Mucosa of descending colon (tissue), 3 donors: ENCODE measurements at regions not wholly inside any gene's neighbourhood (a gene's known extent, or its start where the extent isn't known, plus 50 kb on each side); places are given as distances from the start of the nearest gene placed in this dataset.
"Not testable (repeated sequence)": the region's sequence is repeated elsewhere in the genome, so short reads cannot be mapped to it uniquely, and the experiment has no call there.

Experiments
- ATAC-seq: fragments of 200-7000 bp; cut with Tn5 transposase; one replicate; pipeline ENCODE4 v1.9.1; 2020; ENCODE audit warnings: mild to moderate bottlenecking, moderate library complexity
- DNase-seq, 3 donors: peaks; one replicate each; pipeline ENCODE4 v3.0.0-alpha.2; 2020
- H3K36me3 ChIP-seq: fragments of 200-600 bp; one replicate; pipeline ENCODE4 v1.8.0; 2021; ENCODE audit warnings: low read depth, mild to moderate bottlenecking
- H3K4me1 ChIP-seq: fragments of 200-600 bp; one replicate; pipeline ENCODE4 v1.8.0; 2021; ENCODE audit warnings: low read depth, mild to moderate bottlenecking
- H3K4me3 ChIP-seq: fragments of 200-600 bp; one replicate; pipeline ENCODE4 v1.8.0; 2021; ENCODE audit warnings: mild to moderate bottlenecking
- H3K9me3 ChIP-seq: fragments of 200-600 bp; one replicate; pipeline ENCODE4 v1.8.0; 2021; ENCODE audit warnings: mild to moderate bottlenecking
- intact Hi-C, 2 donors: fragments of 100-400 bp; cut with DNase I in 1 of 2; cut with micrococcal nuclease in 1 of 2; formaldehyde crosslinking; loops; one replicate each; pipeline versions ENCODE4 v1.11.0 to v1.11.1; 2022; cut with DNase I, micrococcal nuclease
- TF ChIP-seq, protein P1 (sequence below): fragments of 200-600 bp; IDR thresholded peaks from one replicate; pipeline ENCODE4 v1.8.0; 2022; ENCODE audit warnings: antibody characterized with exemption, mild to moderate bottlenecking
- donor health status: DM: no; HTN: no; CAD: no; lungs with moderate emphysema.
- donor health status: DM: no; HTN: no; CAD: no.
- donor health status: DM: no; HTN: yes; CAD: no.

DNA sequence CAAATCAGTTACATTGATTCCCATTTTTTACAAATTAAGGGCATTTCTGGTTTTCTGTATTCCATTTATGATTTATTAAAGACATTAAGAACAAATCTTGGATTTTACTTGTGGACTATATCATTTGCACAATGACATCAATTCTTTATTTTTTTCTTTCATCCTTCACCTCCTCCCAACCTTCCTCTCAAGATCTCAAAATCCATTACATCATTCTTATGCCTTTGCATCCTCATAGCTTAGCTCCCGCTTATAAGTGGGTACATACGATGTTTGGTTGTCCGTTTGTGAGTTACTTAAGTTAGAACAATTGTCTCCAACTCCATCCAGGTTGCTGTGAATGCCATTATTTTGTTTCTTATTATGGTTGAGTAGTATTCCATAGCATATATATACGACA is 752.8 kb downstream of the CD109 start:
- Histone ChIP-seq H3K4me3 (no peak overlapping the region), H3K9me3 (no peaks in the 10 kb centered on the region), H3K4me1 (no peaks in the 10 kb centered on the region), H3K36me3 (no peaks in the 10 kb centered on the region)
- intact Hi-C loops: no loop called here
- ATAC-seq: no peak
- TF ChIP-seq, protein P1, sequence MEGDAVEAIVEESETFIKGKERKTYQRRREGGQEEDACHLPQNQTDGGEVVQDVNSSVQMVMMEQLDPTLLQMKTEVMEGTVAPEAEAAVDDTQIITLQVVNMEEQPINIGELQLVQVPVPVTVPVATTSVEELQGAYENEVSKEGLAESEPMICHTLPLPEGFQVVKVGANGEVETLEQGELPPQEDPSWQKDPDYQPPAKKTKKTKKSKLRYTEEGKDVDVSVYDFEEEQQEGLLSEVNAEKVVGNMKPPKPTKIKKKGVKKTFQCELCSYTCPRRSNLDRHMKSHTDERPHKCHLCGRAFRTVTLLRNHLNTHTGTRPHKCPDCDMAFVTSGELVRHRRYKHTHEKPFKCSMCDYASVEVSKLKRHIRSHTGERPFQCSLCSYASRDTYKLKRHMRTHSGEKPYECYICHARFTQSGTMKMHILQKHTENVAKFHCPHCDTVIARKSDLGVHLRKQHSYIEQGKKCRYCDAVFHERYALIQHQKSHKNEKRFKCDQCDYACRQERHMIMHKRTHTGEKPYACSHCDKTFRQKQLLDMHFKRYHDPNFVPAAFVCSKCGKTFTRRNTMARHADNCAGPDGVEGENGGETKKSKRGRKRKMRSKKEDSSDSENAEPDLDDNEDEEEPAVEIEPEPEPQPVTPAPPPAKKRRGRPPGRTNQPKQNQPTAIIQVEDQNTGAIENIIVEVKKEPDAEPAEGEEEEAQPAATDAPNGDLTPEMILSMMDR: no peak
- DNase-seq: no peak

DNA sequence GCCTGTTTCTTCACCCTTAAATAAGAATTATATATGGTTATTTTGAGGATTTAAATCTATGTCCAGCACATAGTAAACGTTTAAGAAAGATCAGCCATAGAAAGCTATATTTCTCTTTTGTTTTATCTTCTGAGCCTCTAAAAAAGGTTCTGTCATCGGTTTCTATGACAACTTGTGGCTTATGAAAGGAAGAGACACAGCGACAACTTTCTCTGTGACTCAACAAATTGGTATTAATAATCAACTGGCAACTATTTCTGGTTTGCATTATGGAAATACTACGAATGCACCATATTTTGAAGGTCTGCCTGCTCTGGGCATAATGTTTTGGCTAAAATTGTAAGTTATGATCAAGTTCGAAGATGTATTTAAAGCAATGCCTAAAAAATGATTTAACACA is 751.0 kb downstream of the CD109 start:
- H3K36me3 ChIP-seq: no peaks in the 10 kb centered on the region
- intact Hi-C loops: no loop called here
- H3K9me3 ChIP-seq: no peaks in the 10 kb centered on the region
- TF ChIP-seq, protein P1: no peak
- H3K4me1 ChIP-seq: no peaks in the 10 kb centered on the region
- H3K4me3 ChIP-seq: no peak overlapping the region
- DNase-seq (no peak), ATAC-seq (no peak)

DNA sequence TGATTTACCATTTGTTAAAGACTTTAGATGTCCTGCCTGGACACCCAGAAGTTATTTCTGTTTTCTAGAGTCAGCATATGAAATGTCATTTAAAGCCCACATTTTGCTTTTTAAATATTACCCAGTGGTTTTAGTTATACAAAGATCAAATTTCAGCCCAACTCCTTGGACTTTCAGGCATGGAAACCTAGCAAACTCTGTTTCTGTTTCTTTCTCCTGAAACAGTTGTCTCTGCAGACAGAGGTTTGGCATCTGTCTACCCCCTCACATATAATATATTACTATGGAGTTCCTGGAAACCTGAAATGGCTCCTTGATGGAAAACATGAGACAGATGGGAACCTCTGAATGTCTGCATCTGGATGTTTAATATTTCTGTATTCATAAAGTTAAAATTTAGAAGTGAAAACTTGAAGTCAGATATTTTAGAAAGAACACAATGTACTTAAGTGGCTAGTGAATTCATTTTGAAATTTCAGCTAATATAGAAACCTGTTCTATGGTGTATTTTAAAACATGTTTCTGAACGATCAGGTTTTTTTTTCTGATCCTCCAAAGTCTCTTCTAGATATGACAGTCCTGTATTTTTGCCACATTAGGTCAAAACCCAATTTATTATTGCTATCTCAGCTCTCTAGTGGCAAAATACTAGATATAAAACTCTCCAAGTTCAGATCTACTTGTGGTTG is 743.3 kb downstream of the CD109 start:
- intact Hi-C loops: no loop called here
- TF ChIP-seq, protein P1: no peak

DNA sequence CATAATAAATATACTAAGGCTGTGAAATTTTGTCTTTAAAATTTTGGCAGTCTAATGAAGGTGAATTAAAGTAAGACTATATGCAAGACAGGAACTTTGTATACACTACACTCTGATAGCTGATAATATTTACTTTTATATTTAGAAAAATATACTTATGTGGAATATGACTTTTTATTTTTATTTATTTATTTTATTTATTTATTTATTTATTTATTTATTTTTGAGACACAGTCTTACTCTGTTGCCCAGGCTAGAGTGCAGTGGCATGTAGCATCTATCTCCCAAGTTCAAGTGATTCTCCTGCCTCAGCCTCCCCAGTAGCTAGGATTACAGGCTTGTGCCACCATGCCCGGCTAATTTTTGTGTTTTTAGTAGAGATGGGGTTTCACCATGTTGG is 742.4 kb downstream of the CD109 start:
- not testable (repeated sequence) for DNase-seq

More for the DNA sequence above, 743.3 kb downstream of the CD109 start:
- H3K9me3 ChIP-seq: no peaks in the 10 kb centered on the region
- no peak for ATAC-seq
- no peaks in the 10 kb centered on the region for H3K36me3 ChIP-seq
- no peak for DNase-seq
- no peak overlapping the region for H3K4me3 ChIP-seq
- no peaks in the 10 kb centered on the region for H3K4me1 ChIP-seq

DNA sequence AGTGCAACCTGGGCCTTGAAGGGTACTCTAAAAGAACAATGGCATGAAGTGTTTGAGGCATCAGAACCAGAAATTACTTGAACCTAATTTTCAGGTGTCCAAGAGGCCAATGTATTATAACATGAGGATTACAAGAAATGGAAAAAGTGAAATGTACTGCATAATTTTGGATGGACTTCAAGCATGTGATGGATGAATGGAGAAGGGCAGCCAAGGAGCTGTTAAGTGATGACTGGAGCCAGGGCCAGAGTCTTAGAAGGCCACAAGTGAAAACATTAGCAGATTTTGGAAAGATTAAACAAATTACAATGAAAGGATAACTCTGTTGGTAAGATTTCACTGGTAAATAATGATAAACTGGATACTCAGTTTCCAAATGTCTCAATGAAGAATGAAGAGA is 738.2 kb downstream of the CD109 start:
- intact Hi-C loops: no loop called here
- TF ChIP-seq, protein P1: no peak
- Histone ChIP-seq H3K36me3 (no peaks in the 10 kb centered on the region), H3K4me3 (no peak overlapping the region), H3K4me1 (no peaks in the 10 kb centered on the region), H3K9me3 (no peaks in the 10 kb centered on the region)
- no peak for DNase-seq
- ATAC-seq: no peak

More for the DNA sequence above, 742.4 kb downstream of the CD109 start:
- intact Hi-C loops, ATAC-seq, H3K9me3 ChIP-seq, H3K36me3 ChIP-seq, H3K4me1 ChIP-seq, H3K4me3 ChIP-seq: not testable (repeated sequence)

DNA sequence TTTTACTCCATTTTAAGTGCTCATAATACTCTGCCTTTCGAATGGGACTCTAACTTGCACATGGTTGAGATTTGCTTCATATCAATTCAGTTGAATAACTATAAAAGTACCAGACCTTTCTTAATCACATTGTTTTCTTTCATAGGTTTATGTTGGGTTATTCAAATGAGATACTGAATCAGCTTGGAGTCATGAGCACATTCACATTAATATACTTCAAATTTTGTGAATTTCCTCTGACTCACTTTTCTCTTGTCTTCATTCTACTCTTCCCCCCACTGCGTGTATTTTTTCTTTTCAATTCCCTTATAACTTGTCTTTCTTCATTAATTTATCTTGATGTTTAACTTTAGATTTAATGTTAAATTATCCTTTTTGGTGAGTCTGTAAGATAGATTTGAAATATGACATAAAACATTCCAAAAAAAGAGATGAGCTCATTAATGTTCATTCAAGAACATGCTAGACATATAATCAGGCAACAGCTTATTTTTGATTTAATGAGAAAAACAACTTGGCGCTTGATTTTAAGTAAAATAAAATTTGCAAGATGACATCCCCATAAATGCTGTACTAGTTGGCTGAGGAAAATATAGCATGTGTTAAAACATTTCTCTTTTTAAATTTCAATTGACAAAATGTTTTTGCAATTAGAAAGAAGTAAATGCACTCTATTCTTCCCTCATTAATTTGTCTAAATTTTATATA is 736.0 kb downstream of the CD109 start:
- H3K4me3 ChIP-seq: no peak overlapping the region
- DNase-seq (no peak), ATAC-seq (no peak)
- H3K36me3 ChIP-seq: no peaks in the 10 kb centered on the region
- intact Hi-C loops: no loop called here
- H3K4me1 ChIP-seq: no peaks in the 10 kb centered on the region
- TF ChIP-seq, protein P1: no peak
- H3K9me3 ChIP-seq: no peaks in the 10 kb centered on the region
